Fibroblast of lung (primary cell): ENCODE measurements at regions not wholly inside any gene's neighbourhood (a gene's known extent, or its start where the extent isn't known, plus 50 kb on each side); places are given as distances from the start of the nearest gene placed in this dataset.

Experiments
- DNase-seq, 2 donors: peaks; one replicate each; pipeline versions ENCODE4 v3.0.0 to v3.0.0-alpha.2; 2010; ENCODE audit warnings: low read depth in 2 of 2
- H2AFZ ChIP-seq: 2 replicates; pipeline ENCODE4 v1.5.1; 2012; ENCODE audit warnings: low read length, control low read depth, inconsistent platforms
- H3K27ac ChIP-seq: 2 replicates; pipeline ENCODE4 v1.5.1; 2011; ENCODE audit warnings: low read length, control low read depth; ENCODE audit not compliant: insufficient read depth
- H3K27me3 ChIP-seq: 2 replicates; pipeline ENCODE4 v1.5.1; 2011; ENCODE audit warnings: mild to moderate bottlenecking, low read length; ENCODE audit not compliant: control insufficient read depth, insufficient read depth
- H3K36me3 ChIP-seq: 2 replicates; pipeline ENCODE4 v1.5.1; 2011; ENCODE audit warnings: low read length; ENCODE audit not compliant: control insufficient read depth, insufficient read depth
- H3K4me1 ChIP-seq: 2 replicates; pipeline ENCODE4 v1.5.1; 2011; ENCODE audit warnings: low read length; ENCODE audit not compliant: control insufficient read depth, insufficient read depth; ENCODE audit errors: extremely low read depth
- H3K4me2 ChIP-seq: 2 replicates; pipeline ENCODE4 v1.5.1; 2011; ENCODE audit warnings: low read length, control low read depth; ENCODE audit not compliant: insufficient read depth; ENCODE audit errors: extremely low read depth
- H3K4me3 ChIP-seq, 4 experiments: fragments of 200-600 bp in 1 of 4; sonication (generic) in 1 of 4; replicated peaks in 1 of 4; 2 replicates each; pipeline ENCODE4 v1.5.1; 2011 to 2016; ENCODE audit warnings: low read length in 4 of 4, low read depth in 3 of 4, mild to moderate bottlenecking in 3 of 4, control low read depth in 2 of 4, inconsistent platforms in 1 of 4, mixed read lengths in 1 of 4; ENCODE audit not compliant: insufficient read depth in 1 of 4; ENCODE audit errors: control extremely low read depth in 1 of 4
- H3K79me2 ChIP-seq: 2 replicates; pipeline ENCODE4 v1.5.1; 2012; ENCODE audit warnings: mild to moderate bottlenecking, low read length, inconsistent platforms; ENCODE audit not compliant: control insufficient read depth, insufficient read depth
- H3K9ac ChIP-seq: 2 replicates; pipeline ENCODE4 v1.5.1; 2011; ENCODE audit warnings: mild to moderate bottlenecking, low read length, control low read depth; ENCODE audit not compliant: insufficient read depth
- H3K9me3 ChIP-seq: 2 replicates; pipeline ENCODE4 v1.5.1; 2012; ENCODE audit warnings: low read depth, low read length; ENCODE audit not compliant: control insufficient read depth, insufficient read depth
- H4K20me1 ChIP-seq: 2 replicates; pipeline ENCODE4 v1.5.1; 2011; ENCODE audit warnings: low read length; ENCODE audit not compliant: control insufficient read depth, insufficient read depth; ENCODE audit errors: extremely low read depth
- CTCF ChIP-seq, 2 donors: IDR thresholded peaks in 1 of 2; conservative IDR thresholded peaks in 1 of 2; 1 replicate in 1 of 2; 2 replicates in 1 of 2; pipeline ENCODE4 v1.5.1; 2011 to 2012; ENCODE audit warnings: low read length in 2 of 2, control low read depth in 1 of 2, inconsistent platforms in 1 of 2, low read depth in 1 of 2, mild to moderate bottlenecking in 1 of 2
- EZH2 ChIP-seq: IDR thresholded peaks from 2 replicates; pipeline ENCODE4 v1.5.1; 2012; ENCODE audit warnings: low read length, control low read depth, mild to moderate bottlenecking; ENCODE audit errors: missing control alignments

DNA sequence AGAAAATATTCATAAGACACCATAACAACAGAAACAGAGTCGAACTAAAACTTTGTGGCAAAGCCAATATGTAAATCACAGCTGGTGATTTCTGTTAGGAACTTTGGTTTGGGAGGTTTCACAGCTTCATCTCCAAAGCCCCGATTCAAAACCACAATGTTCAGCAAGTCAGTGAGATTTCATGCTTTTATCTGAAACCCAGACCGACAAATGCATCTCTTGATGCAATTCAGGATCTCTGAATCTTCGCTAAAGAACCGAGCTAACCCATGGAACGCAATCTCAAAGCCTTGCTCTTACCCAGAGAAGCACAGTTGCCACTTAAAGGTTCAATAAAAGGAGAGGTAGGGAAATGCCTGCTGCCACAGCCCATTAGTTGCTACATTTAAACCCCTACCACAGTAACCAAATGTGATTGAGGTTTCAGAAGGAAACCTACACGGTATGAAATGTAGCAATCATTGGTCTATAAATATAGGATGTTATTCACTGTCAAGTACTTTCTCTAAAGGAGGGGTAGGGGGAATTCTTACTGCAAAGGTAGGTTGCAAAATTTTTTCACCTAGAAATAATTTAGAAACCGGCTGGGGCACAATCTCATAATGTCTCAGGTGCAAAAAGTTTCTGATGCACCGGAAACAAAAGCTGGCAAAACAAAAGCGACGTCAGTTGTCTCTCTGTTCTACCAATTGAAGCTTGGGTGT lies 381.0 kb upstream of the ARID1B start:
- H3K4me2 ChIP-seq: no peak overlapping the region
- no peaks in the 10 kb centered on the region for H4K20me1 ChIP-seq
- no peaks in the 10 kb centered on the region for H3K79me2 ChIP-seq
- no peaks in the 10 kb centered on the region for H3K4me1 ChIP-seq
- H2AFZ ChIP-seq: no peak overlapping the region
- no peak overlapping the region for H3K4me3 ChIP-seq
- H3K27me3 ChIP-seq: no peaks in the 10 kb centered on the region
- H3K36me3 ChIP-seq: no peaks in the 10 kb centered on the region
- DNase-seq: no peak
- no peak overlapping the region for H3K9ac ChIP-seq
- no peaks in the 10 kb centered on the region for H3K9me3 ChIP-seq
- H3K27ac ChIP-seq: no peak overlapping the region
- TF ChIP-seq CTCF (conservative IDR thresholded peaks at IDR 0.05 in 1 of 2, IDR thresholded peaks at IDR 0.05 in 1 of 2; ENCODE audit: low read depth in 1 of 2, low read length in 2 of 2) (no peak), EZH2 (no peak)

- no peaks in the 10 kb centered on the region for H3K36me3 ChIP-seq
- H3K27ac ChIP-seq: no peak overlapping the region
- no peak overlapping the region for H3K4me3 ChIP-seq
- no peaks in the 10 kb centered on the region for H3K9me3 ChIP-seq
- H3K9ac ChIP-seq: no peak overlapping the region
- no peaks in the 10 kb centered on the region for H3K27me3 ChIP-seq
- no peak for DNase-seq
- H2AFZ ChIP-seq: no peak overlapping the region
- H3K4me1 ChIP-seq: no peaks in the 10 kb centered on the region
- no peaks in the 10 kb centered on the region for H3K79me2 ChIP-seq
- TF ChIP-seq CTCF (conservative IDR thresholded peaks at IDR 0.05 in 1 of 2, IDR thresholded peaks at IDR 0.05 in 1 of 2; ENCODE audit: low read depth in 1 of 2, low read length in 2 of 2) (no peak), EZH2 (no peak)
- no peak overlapping the region for H3K4me2 ChIP-seq
- no peaks in the 10 kb centered on the region for H4K20me1 ChIP-seq
Observed at GRCh38 chr6:156395276-156395675, 381.9 kb upstream of the ARID1B start.

DNA sequence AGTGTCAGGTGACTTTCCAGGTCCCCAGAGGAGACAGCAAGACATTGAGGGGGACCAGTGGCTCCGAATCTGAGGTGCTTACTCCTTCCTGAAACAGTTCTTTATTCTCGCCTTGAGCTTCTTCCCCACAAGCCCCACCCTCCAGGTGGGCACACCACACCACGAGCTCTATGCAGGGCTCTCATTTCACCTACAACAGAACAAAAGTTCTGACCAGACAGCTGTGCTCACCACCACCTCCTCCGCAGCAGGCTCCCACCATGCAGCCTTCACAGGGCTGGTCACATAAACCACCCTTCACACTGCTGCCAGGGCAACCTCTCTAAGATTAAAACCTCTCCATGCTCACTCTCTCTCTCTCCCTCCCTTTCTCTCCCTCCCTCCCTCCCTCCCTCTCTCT lies 384.5 kb upstream of the ARID1B start:
- H3K4me1 ChIP-seq: no peaks in the 10 kb centered on the region
- H3K27me3 ChIP-seq: no peaks in the 10 kb centered on the region
- no peaks in the 10 kb centered on the region for H4K20me1 ChIP-seq
- no peak overlapping the region for H3K4me2 ChIP-seq
- TF ChIP-seq EZH2 (no peak), CTCF (conservative IDR thresholded peaks at IDR 0.05 in 1 of 2, IDR thresholded peaks at IDR 0.05 in 1 of 2; ENCODE audit: low read depth in 1 of 2, low read length in 2 of 2) (no peak)
- H3K36me3 ChIP-seq: no peaks in the 10 kb centered on the region
- no peak overlapping the region for H3K9ac ChIP-seq
- no peaks in the 10 kb centered on the region for H3K9me3 ChIP-seq
- H3K79me2 ChIP-seq: no peaks in the 10 kb centered on the region
- no peak overlapping the region for H3K4me3 ChIP-seq
- no peak for DNase-seq
- H2AFZ ChIP-seq: no peak overlapping the region
- no peak overlapping the region for H3K27ac ChIP-seq
